ENCODE measurements at regions not wholly inside any gene's neighbourhood (a gene's known extent, or its start where the extent isn't known, plus 50 kb on each side); places are given as distances from the start of the nearest gene placed in this dataset.
"Not testable (repeated sequence)": the region's sequence is repeated elsewhere in the genome, so short reads cannot be mapped to it uniquely, and the experiment has no call there.

DNA sequence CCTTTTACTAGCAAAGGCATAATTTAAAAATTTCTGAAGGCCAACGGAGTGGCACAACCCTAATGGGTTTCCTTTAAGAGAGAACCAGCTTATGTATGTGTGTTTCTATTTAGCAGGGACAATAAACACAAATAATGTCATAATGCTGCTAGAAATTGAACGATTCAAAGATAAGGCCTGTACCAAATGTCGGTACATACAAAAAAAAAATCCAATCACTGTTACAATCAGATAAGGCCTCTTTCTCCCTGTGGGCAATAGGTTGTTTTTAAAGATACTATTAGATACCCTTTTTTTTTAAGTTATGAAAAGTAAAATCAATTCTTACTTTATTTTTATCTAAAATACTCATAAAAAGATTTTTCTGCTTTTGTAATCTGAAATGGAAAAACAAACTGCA is 821.0 kb downstream of the PRELID2 start:
- no peak for DNase-seq (ENCODE audit: low read depth in 4 of 4, low spot score in 1 of 4)

DNA sequence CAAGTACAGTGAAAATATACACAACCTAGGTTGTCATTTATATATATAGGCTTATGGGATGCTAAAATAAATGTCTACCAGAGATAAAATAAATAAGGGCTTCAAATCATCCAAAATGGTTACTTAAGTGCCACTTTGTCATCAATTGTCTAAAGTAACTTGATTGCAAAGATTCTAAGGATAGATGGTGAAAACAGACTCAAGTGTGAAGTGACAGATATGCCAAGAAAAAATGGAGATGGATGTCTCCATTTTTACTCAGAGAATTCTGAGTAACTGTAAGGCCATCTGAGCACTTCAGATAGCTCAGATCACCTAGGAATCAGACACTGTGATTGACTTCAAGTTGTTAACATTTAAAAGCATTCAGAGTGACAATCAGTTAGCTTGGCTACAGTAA is 824.3 kb downstream of the PRELID2 start:
- DNase-seq (ENCODE audit: low read depth in 4 of 4, low spot score in 1 of 4), result no peak

DNA sequence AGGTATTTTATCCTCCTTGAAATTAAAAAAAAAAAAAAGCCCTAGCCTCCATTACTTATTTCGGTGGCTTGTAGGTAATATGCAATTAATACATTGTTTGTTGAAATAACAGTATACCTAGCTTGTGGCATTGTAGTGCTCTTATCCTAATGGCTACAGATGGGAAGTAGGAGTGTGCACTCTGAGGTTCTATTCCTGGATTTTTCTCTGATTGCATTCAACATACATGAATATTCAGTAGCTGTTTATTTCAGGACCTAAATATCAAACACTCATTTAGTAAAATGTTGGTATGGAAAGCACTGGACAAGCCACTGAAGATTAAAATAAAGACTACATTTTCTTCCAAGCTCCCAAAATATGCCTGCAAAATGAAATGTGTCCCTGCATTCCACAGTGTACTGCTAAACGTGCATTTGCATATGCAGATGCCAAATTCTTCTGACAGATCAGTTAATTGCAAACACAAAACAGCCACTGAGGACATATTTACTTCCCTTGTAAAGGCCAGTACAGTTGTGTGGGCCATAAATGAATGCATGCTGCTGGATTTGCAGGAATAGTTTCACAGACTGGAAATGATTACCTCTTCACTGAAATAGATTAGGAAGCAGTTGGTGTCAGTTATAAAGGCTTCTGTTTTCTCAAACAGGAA is 826.1 kb downstream of the PRELID2 start:
- no peak for DNase-seq (ENCODE audit: low read depth in 4 of 4, low spot score in 1 of 4)

DNA sequence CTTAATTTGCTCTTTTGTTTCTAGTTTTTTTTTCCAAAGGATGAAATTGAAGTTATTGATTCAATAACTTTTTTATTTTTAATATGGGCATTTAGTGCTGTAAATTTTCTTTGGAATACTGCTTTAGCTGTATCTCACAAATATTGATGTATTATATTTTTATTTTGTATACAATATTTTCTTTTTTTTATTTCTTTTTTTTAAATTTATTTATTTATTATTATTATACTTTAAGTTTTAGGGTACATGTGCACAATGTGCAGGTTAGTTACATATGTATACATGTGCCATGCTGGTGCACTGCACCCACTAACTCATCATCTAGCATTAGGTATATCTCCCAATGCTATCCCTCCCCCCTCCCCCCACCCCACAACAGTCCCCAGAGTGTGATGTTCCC is 823.7 kb downstream of the KCTD16 start:
- not testable (repeated sequence) for DNase-seq (ENCODE audit: low read depth in 4 of 4, low spot score in 1 of 4)

DNA sequence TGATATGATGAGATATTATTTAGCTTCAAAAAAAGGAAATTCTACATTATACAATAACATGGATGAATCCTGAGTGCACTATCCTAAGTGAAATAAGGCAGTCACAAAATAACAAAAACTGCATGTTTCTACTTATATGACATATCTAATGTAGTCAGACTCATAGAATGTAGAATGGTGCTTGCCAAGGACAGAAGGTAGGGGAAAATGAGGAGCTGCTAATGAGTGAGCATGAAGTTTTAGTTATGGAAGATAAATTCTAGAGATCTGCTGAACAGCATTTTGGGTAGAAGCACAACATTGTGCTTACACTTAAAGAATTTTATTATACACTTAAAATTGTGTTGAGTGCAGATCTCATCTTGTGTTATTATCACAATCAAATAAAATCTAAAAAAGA is 812.4 kb downstream of the KCTD16 start:
- no peak for DNase-seq (ENCODE audit: low read depth in 4 of 4, low spot score in 1 of 4)

DNA sequence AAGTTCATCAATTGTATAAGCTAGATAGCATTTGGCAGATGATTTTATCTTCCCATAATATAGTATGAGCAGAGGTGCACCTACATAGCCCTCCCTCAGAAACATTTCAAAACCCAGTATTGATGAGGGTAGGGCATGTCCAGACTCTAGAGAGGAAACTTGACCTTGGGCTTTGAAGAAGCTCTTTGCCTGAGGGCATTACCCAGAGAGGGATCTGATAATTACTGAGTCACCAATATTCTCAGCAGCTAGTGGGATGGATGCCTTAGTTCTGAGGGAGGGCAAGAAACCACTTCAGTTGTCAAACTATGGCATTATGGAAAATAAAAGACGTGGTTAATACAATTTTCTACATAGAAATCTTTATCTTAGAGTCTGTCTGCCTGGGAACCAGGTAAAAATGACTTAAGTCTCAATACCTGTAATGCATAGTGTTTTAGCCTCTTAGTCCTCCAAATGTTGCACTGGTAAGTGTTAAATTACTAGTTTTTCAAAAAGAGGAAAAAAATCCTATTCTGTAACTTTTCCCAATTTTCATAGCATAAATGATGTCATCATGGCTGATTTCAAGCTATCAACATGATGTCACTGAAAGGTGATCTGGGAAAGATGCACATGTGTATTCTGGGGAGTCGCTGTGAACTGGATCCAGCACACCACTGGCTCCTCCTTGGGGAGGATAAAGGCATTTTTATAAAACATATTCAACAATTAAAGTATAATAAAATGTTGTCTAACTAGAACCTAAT is 809.0 kb downstream of the KCTD16 start:
- DNase-seq (ENCODE audit: low read depth in 4 of 4, low spot score in 1 of 4), result no peak

DNA sequence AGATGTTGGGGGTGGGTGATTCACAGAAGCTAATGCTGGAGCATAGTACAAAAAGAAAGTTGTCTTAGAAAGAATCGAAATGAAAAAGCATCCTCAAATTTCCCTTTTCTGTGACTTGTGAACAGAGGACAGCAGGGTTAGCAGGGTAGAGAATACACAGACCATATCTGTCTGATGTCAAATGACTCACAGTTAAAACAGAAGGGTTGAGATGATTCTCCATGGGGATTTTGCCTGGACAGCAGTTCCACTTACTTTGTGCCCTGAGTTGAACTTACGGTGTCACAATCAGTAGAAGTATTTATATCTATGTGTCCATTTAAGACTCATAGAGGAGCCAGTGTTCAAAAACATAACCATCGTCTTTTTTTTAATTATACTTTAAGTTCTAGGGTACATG is 801.6 kb downstream of the KCTD16 start:
- DNase-seq (ENCODE audit: low read depth in 4 of 4, low spot score in 1 of 4), result no peak

DNA sequence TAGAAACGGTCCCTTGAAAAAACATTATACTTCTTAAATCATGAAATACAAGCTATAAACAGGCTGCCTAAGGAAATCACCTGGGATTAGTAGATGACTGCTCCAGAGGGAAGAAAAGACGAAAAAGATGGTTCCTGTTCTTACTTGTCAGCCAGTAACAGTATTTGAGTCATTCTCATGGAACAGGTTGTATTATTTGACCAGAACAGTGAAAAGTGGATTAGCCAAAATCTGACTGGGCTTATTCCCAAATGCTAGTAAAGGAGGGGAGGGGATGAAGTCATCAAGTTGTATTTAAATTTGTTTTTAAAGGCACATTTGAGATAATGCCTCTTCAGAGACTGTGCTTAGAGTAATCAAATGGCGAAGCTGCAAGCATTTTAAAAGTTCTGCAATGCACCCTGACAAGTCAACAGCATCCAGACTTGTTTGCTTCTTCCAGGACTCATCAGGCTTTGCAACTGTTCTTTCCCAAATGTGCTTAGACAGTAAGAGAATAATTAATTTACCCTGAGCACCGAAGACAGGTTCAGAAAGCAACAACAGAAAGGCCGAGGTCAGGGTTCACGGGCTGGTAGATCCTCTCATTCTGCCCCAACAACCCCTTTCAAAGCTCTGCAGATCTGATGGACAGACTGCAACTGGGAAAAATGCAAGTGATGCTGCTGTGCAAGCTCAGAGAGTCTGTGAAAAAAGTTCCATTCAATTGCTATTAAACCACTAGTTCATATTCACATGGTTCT is 800.6 kb downstream of the KCTD16 start:
- DNase-seq (ENCODE audit: low read depth in 4 of 4, low spot score in 1 of 4), result no peak

DNA sequence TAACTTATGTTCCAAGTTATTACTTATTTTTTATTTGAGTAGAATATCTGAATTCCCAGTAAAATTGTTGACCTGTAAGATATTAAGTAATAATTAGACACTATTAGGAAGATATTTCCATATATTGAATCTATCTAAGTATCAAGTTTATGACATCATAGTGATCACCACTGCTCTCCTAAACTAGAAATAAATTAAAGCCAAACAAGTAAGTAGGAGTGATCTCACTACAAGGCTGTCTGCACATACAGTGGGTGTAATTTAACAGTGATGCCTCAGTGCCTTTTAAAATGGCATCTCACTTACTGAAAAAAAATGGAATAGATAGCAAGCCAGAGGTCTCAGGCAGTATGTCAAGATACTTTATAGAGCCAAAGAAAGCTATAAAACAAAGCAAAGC is 789.6 kb downstream of the KCTD16 start:
- no peak for DNase-seq (ENCODE audit: low read depth in 4 of 4, low spot score in 1 of 4)

DNA sequence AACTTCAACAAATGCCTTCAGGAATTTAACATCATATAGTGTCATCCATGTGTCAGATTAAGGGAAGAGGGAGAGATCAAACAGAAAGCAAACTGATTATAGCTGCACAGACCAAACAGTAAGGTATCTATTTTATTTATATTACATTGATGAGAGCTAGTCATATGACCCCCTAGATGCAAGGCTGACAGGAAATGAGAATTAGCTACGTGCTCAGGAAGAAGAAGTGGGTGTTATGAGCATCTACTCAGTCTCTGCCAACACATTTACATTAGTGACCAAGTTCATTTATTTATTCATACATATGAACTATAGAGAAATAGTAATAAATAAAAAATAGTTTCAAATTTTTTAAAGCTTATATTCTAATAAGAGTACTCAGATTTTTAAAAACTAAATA is 787.3 kb downstream of the KCTD16 start:
- no peak for DNase-seq (ENCODE audit: low read depth in 4 of 4, low spot score in 1 of 4)

DNA sequence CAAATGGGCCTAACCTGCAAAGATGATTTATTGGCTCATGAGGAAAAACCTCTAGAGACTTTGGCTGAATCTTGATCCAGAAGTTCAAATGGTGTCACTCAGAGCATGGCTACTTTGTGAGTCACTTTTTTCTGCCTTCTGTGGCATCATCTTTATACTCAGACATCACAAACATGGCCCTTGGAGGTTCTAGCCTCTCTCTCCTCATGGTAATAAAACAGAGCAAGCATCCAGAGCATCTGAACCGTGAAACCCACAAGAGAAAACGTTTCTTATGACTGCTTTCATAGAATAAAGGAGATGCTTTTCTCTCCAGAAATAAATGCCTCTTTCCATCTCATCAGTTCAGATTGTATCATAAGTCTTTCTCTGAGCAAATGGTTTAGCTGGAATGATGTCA is 780.3 kb downstream of the KCTD16 start:
- DNase-seq (ENCODE audit: low read depth in 4 of 4, low spot score in 1 of 4), result no peak

DNA sequence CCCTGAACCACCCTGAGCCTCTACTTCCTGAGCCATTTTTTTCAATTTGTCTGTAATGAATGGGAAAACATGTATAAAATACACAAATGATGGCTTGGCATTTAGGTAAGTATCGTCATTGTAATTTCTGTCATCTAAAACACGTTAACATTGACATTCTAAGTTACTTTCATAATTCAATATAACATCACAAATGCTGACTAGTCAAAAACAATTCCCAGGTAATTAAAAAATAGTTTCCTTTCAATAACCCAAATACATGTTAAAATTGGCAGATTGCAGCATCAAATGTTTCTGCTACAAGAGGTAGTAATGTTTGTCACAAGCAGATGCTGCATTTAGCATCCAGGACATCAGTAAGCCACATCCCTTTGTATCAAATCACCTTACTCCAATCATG is 776.4 kb downstream of the KCTD16 start:
- DNase-seq (ENCODE audit: low read depth in 4 of 4, low spot score in 1 of 4), result no peak

DNA sequence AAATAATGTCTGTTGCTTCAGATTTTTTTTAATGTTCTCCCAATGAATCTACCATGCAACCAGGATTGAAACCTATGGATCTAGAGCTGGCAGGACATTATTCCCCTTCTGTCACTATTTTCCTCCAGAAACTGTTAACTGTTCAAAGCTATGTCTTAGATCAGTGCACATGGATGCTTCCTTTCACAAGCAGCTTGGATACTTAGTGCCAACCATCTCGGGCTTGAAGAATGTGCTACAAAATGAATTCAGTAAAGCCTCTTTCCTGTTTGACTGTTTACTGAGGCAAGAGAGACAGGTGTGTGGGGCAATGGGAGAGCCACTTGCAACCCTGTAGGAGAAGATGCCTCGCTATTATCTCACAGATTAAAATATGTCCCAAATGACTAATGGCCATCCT is 774.8 kb downstream of the KCTD16 start:
- DNase-seq (ENCODE audit: low read depth in 4 of 4, low spot score in 1 of 4), result no peak

DNA sequence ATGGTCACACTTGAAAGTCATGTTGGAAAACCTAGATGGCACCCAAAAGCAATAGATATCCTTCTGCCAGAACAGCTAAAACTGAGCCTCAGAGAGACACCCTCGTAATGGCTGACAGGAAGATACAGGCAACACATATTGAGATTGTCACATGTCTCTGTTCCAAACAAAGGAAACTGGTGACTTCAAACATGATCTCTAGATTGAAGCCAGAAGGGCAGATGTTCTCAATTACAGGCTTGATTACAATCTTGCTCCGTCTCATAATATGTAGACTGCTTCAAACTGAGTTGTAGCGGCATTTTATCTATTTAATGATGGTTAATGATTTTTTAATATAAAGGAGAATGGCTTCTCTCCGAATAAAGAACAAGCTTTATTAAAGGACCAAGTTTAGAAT is 774.3 kb downstream of the KCTD16 start:
- no peak for DNase-seq (ENCODE audit: low read depth in 4 of 4, low spot score in 1 of 4)

DNA sequence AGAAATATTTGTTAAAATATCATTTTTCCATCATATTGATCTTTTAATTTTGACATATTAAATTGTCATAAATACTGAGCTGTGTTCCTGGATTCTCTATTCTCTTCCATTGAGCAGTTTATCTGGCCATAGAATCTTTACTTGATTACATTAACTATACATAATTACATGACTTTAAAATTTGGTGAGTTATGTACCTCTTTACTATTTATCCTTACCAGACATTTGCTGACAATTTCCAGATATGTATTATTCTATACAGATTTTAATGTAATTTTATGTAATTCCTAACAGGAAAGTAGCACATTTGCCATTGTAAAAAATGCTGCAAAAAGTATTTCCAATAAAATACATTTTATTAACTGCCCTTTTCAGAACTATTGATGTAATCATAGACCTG is 770.3 kb downstream of the KCTD16 start:
- no peak for DNase-seq (ENCODE audit: low read depth in 4 of 4, low spot score in 1 of 4)

DNA sequence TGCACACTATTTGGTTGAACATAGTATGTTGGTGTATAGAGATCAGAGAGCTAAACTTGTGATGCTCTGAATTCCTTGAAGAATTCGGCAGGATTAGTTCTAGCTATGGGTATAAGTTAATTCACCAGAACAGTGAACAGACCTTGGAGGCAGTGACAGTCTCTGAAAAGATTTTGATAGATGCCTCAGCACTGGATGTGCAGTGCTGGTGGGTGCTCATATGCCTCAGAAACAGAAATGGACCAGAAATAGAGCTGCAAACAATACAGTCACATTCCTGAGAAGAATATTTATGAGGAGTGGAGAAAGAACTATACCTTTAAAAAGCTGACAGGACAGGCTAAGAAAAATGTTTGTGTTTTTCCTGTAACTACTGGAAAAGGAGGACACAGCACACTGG is 747.7 kb downstream of the KCTD16 start:
- no peak for DNase-seq (ENCODE audit: low read depth in 4 of 4, low spot score in 1 of 4)

DNA sequence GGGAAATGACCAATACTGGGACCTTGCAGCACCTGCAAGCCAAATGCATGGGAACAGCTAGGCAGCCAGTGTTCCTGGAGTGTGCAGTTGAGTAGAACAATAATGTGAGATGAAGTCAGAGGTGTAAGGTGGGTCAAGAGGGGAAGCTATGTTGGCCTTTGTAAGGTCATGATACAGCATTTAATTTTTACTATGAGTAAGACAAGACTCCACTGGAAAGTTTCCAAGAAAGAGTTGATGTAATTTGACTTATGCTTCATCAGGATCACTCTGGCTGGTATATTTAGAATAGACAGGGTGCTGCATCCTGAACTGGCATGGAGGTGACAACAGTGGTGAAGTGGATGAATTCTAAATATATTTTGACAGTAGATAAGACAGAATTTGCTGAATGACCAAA is 744.8 kb downstream of the KCTD16 start:
- DNase-seq (ENCODE audit: low read depth in 4 of 4, low spot score in 1 of 4), result no peak

DNA sequence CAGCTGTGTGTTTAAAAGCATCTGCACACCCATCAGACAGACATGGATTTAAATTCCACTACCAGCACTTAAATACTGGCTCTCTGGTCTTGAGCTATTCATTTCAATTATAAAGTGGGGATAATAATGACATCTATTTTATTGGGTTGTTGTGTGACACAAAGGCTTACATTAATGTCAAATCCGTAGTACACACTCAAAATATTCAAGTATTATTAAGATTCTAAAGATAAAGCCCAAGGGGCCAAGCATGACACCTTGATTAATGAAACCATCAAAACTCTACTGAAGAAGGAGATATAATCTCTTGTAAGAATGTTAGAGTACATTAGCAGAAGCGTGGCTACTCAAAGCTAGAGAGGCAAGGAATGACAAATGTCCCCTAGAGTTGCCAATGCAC is 743.0 kb downstream of the KCTD16 start:
- no peak for DNase-seq (ENCODE audit: low read depth in 4 of 4, low spot score in 1 of 4)

DNA sequence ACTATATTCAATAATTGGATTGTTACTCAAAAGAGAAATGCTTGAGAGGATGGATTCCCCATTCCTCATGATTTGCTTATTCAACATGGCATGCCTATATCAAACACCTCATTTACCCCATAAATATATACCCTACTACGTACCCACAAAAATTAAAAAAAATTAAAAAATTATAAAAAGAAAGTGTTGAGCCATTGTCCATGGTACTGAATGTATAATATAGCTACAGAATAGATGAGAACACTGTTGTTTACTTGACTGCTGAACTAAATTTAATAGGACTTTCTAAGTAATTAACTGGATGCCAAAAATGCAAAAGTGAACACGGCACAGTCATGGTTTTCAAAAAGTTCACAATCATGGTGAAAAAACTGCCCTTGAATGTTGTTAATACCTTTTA is 725.8 kb downstream of the KCTD16 start:
- no peak for DNase-seq (ENCODE audit: low read depth in 4 of 4, low spot score in 1 of 4)

DNA sequence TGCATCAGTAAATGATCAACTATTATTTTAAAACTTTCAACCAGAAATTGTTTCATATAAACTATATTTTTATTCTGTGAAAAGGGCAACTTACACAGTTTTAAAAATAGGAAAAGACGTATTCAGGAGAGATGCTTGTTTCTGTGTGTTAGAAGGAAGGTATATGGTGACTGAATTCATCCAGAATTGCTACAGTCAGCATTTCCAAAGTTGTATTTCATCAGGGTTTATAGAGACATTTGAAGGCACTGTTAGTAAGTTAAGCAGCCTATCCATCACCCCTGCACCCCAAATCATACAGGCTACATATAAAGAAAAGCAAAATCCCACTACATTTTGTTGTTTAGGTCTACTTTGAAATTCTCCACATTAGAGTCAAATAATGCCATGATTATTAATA is 716.0 kb downstream of the KCTD16 start:
- no peak for DNase-seq (ENCODE audit: low read depth in 4 of 4, low spot score in 1 of 4)

DNA sequence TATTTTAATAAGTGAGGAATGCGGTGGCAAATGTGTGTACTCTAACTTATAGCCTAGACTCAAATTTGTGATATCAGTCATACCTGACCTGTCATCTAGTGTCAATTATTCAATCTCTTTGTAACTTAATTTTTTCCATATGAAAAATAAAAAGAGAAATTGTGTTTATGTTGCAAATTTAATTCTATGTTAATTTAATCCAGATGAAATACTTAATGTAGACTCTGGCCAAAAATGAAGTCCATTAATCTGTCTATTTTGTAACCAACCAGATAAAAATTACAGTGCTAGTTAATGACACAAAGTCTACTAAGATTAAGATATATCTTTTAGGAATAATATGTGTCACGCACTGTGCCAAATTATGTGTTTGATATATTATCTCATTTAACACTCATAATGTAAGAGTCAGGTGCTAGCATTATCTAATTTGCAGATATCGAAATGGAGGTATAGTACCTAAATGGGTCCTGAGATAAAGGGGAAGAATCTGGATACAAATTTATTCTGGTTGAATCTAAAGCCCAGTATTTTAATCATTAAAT is 712.1 kb downstream of the KCTD16 start:
- no peak for DNase-seq (ENCODE audit: low read depth in 4 of 4, low spot score in 1 of 4)

DNA sequence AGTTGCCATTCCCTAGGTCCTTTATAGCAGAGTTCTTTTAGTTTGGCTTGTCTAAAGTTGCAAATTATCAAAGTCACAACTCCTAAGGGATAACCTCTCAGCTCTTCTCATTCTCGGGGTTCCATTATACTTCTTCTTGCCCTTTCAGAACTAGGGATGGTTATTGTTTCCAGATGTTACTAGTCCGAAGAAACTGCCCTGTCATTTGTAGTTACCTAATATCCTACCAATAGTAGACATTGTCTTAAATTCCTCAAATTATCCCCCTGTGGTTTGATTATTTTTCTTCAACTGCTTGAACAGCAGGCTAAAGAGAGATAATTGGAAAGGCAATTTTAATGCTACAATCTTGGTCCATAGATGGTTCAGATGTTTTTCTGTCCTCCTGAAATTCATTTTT is 709.8 kb downstream of the KCTD16 start:
- no peak for DNase-seq (ENCODE audit: low read depth in 4 of 4, low spot score in 1 of 4)
